GM19240 (cell line): ENCODE measurements at regions not wholly inside any gene's neighbourhood (a gene's known extent, or its start where the extent isn't known, plus 50 kb on each side); places are given as distances from the start of the nearest gene placed in this dataset.

Source experiments
- DNase-seq: peaks from one replicate; pipeline ENCODE4 v3.0.0; 2011; ENCODE audit warnings: low spot score; ENCODE audit not compliant: insufficient read length

DNA sequence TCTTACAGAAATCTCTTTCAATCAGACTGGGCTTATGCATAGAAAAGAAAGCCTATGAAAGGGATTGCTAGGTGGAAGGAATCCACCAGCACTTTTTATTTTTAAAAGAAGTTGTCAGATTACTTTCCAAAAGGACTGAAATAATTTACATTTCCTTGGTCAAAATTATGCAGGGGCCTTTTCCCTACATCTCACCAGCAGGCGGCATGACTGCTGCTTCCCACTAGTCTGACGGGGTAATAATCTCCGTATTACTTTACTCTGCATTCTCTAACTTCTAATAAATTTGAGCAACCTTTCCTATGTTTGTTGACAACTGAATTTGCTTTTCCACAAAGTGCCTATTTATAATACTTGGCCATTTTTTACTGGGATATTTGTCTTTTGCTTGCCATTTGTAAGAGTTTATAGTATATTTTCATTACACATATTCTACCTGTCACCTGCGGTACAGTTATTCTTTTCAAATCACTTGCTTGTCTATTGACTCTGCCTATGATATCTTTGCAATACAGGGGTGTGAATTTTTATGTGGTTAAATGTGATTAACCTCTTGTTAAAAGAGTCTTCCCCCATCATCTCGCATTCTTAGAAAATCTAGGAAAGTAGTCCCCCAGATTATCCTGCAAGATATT, 51.9 kb upstream of the USP47 start:
- DNase-seq = no peak

DNA sequence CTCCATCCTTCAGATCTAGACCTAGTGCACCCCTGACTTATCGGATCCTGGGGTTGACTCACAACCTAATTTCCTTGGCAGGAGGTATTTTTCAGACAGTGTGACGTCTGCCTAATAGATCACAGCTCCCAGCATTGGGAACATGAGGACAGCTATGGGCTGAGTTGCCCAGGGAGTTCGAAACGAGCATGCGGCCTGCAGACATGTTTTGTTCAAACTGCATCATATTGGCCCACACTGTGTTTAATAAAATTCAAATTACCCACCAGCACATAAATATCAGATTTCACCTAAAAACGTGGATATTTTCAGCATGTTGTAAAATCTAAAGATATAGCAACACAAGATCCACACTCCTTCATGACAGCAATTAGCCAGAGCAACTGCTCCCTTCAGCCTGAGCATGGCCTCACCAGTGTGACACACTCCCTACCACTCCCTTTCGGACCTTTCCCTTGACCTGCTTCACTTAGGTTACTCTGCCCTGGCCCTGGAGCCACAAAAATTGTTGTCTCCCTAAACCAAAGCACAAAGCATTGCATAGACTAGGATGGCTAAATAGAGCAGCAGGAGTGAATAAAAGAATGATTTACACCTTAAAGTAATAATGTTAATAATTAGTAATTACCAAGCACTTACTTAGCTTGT, 53.6 kb upstream of the USP47 start:
- DNase-seq = no peak

GRCh38 chr11:11787305-11788062, 54.3 kb upstream of the USP47 start:
- DNase-seq = peak; percentile 17

GRCh38 chr11:11786771-11787170, 55.0 kb upstream of the USP47 start:
- DNase-seq = no peak

DNA sequence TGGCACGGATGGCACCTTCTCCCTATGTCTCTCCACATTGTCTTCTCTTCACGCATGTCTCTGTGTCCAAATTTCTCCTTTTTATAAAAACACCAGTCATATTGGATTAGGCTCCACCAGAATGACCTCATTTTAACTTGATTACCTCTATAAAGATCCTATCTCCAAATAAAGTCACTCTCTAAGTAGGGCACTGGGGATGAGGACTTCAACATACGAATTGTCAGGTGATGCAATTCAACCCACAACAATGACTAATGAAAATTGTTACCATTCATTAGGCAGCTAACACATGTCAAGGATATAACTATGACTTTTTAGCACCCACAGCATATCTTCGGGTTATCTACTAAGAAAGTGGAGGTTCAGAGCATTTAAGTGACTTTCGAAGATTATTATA, 55.5 kb upstream of the USP47 start:
- DNase-seq = no peak

GRCh38 chr11:11782532-11783110, 59.2 kb upstream of the USP47 start:
- DNase-seq = no peak

DNA sequence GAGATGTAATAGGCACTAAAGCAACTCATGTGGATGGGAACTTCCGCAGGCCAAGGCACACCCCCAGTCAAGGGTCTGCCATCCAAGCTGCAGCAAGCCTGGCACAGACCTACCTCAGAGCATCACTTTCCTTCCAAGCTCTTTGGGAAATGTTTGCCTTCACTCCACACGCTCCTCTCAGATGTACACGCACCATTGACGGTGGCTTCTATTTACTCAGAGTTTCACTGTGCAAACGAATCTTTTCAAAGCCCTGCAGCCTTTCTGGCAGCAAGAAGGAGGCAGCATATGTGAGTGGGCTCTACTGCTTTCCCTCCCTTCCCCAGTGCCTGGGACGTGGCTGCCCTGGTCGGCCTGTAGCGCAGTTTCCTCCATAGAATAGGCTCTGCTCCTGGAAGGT, 60.9 kb upstream of the USP47 start:
- no peak for DNase-seq

DNA sequence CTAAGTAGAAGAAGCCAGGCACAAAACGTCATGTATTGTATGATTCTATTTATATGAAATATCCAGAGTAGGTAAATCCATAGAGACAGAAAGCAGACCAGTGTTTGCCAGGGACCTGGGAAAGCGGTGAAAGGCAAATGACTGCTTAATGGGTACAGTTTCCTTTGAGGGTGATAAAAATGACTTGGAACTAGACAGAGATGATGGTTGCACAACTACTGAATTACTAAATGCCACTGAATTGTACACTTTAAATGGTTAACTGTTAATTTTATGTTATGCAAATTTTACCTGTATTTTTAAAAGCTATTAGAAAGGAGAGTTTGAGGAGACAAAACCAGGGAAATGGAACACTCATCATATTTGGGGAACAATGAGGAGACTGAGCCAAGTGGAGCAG, 61.8 kb upstream of the USP47 start:
- no peak for DNase-seq

GRCh38 chr11:11777897-11778296, 63.9 kb upstream of the USP47 start:
- no peak for DNase-seq

DNA sequence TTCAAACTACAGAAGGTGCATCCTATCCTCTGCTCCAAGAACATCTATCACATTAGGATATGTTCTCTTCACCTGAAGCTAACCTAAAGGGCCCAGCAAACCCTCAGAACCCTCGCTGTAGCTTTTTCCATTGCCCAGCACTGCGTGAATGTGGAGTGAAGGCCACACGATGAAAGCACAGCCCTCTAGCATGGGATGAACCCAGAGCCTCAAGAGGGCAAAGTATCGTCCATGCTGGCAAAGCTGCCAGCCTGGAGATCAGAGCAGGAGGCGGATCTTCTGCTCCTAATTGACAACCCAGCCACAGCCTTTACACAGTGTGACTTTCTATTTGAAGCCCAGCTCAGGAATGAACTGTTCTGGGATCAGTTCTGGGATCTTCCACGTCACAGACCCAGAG, 65.1 kb upstream of the USP47 start:
- DNase-seq = no peak

DNA sequence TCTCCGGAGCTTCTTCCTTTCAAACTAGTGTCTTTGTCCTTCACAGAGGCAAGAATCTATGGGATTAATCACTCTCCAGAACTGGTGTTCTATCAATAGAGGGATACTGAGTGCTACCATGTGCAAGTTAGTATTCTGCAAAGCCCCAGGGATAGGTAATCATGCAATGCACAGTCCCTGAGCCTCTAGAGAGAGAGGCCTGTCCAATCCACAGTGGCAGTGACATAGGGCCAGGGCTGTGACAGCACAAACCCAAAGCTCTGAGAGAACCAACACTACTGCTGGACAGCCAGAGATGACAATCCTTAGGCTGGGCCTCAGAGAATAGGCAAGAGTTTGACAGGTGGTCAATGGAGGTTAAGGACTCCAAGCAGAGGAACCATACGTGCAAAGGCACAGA, 66.8 kb upstream of the USP47 start:
- DNase-seq = no peak

GRCh38 chr11:11772865-11773515, 68.8 kb upstream of the USP47 start:
- no peak for DNase-seq

- no peak for DNase-seq
Observed at GRCh38 chr11:11770921-11771486, 70.8 kb upstream of the USP47 start.

DNA sequence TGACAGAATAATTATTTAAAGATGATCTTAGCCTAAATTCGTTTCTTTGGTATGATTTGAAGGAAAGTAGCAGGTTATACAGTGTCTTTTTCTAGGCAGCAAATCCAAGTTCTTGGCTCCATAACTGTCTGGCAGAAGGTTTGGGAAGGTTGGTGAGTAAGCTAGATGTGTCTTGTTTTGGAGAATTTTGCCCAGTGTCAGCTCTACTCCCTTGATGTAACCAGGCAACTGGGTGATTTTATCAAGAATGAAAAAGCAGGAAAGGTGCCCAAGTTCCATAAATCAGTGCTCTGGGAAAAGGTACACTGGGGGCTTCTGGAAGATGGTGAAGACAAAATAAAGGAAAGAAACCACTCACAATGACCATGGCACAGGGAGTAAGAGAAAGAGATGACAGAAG, 71.5 kb upstream of the USP47 start:
- DNase-seq = no peak

- DNase-seq = no peak
Observed at GRCh38 chr11:11769782-11770181, 72.0 kb upstream of the USP47 start.

- no peak for DNase-seq
Observed at GRCh38 chr11:11769362-11769761, 72.4 kb upstream of the USP47 start.

DNA sequence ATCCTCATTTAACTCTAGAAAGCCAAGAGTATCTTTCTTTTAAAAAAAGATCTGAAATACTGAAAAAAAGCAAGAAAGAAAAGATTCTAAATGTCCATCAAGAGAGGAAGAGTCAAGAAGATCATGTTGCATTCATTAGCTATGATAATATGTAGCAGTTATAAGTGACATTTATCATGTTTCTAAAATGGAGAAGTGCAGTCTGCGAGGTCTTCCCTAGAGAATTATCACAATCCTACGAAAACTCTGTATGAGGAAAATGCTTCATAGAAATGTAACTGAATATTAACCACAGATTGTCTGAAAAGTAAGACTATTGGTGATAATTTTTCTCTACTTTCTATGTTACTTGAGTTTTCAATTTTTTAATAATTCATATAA, 77.4 kb upstream of the USP47 start:
- DNase-seq = no peak

DNA sequence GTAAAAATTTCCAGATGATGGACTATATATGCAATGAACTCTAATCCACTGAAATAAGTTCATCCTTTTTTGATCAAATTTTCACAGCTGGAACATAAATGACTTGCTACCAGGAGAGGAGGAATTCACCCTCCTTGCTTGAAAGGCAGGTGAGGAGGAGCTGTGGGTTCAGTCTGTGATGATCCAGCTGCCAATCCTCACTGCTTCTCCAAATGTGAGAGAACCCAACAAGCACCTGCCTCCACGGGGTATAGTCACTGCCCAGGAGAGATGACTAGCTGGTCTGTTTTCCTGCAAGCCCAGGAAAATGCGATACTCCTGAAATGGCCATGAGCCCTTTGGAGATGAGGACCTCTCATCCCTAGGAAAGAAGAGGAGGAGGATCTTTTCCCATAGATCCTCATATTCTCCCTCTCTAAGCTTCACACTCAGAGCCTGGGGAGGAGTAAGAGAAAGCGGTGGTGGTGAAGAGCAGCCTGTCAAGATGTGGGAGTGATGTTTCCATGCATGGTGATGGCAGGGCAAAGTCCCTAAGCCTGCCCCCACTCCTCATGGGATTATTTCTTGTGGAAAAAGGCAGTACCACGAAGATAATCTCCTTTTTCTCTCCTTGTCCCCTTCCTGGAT, 77.9 kb upstream of the USP47 start:
- DNase-seq = no peak

GRCh38 chr11:11760838-11761237, 80.9 kb upstream of the USP47 start:
- no peak for DNase-seq

DNA sequence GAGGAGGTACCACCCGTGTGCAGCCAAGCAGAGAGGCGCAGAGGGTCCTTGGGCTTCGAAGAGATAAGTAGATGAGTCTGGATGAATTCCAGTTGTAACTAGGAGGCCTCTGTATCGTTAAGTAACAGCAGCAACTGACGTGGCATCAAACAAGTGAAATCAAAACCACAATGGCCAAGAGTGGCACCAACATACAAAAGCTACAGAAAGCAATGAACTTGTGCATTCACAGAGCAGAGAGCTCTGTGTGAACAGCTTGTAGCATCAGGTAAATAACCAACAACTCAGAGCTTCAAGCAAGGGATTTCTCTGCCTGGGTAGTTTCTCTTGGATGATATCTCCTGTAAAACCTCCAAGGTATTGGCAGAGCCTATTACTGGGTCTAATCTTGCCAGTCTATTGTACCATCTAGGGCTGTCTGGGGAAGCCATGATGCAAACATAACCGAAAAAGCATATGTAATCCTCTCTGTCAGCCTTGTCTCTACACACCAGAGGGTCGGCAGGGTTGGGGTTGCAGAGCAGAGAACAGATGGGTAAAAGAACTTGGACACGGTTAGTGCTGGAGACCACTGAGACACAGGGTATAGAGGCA, 83.1 kb upstream of the USP47 start:
- DNase-seq = no peak

- DNase-seq = no peak
Observed at GRCh38 chr11:11757909-11758308, 83.9 kb upstream of the USP47 start.
